Panc1 (cell line): ENCODE measurements at regions not wholly inside any gene's neighbourhood (a gene's known extent, or its start where the extent isn't known, plus 50 kb on each side); places are given as distances from the start of the nearest gene placed in this dataset.

Source experiments
- POLR2AphosphoS5 ChIP-seq: IDR thresholded peaks from 2 replicates; pipeline ENCODE4 v1.6.1; 2012; ENCODE audit warnings: mild to moderate bottlenecking, low read depth, low read length, moderate library complexity
- TF ChIP-seq, protein P1 (sequence below): fragments of 450-650 bp; IDR thresholded peaks from 2 replicates; pipeline ENCODE4 v1.5.1; 2017; ENCODE audit warnings: mild to moderate bottlenecking

- TF ChIP-seq, protein P1, sequence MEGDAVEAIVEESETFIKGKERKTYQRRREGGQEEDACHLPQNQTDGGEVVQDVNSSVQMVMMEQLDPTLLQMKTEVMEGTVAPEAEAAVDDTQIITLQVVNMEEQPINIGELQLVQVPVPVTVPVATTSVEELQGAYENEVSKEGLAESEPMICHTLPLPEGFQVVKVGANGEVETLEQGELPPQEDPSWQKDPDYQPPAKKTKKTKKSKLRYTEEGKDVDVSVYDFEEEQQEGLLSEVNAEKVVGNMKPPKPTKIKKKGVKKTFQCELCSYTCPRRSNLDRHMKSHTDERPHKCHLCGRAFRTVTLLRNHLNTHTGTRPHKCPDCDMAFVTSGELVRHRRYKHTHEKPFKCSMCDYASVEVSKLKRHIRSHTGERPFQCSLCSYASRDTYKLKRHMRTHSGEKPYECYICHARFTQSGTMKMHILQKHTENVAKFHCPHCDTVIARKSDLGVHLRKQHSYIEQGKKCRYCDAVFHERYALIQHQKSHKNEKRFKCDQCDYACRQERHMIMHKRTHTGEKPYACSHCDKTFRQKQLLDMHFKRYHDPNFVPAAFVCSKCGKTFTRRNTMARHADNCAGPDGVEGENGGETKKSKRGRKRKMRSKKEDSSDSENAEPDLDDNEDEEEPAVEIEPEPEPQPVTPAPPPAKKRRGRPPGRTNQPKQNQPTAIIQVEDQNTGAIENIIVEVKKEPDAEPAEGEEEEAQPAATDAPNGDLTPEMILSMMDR = no peak
- TF ChIP-seq POLR2AphosphoS5 = no peak
Measured at GRCh38 chr11:33410086-33410765, 153.0 kb downstream of the HIPK3 start.
